ENCODE measurements at regions not wholly inside any gene's neighbourhood (a gene's known extent, or its start where the extent isn't known, plus 50 kb on each side); places are given as distances from the start of the nearest gene placed in this dataset.

DNA sequence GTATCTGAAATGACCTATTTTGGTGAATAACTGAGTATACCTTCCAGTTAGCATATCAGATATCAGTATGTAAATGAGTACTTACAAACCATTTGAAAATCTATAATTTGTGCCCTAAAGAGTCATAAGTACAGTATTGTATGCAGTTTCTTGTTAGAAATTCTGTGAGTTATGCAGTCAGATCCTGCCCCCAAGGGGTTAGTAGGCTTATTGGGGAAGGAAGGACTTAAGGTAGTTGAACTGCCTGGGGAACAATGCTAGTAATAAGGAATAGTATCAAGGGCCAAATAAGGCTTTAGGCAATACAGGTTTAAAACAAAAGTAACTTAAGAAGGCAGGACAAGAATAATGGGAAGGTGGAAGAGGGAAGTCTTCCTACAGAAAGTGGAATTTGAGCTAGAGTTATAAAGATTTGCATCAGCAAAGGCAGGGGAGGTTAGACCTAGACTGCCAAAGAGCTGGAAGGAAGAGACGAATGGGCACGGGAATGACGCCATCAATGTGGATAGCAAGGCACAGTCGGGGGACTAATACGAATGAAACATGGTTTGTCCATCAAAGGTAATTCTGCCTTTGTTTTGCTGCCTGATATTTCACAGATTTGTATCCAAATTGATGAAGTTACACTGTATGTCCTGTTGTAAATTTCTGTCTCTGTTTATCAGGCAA is 182.9 kb upstream of the DPYD start:
- no peak for FAIRE-seq

DNA sequence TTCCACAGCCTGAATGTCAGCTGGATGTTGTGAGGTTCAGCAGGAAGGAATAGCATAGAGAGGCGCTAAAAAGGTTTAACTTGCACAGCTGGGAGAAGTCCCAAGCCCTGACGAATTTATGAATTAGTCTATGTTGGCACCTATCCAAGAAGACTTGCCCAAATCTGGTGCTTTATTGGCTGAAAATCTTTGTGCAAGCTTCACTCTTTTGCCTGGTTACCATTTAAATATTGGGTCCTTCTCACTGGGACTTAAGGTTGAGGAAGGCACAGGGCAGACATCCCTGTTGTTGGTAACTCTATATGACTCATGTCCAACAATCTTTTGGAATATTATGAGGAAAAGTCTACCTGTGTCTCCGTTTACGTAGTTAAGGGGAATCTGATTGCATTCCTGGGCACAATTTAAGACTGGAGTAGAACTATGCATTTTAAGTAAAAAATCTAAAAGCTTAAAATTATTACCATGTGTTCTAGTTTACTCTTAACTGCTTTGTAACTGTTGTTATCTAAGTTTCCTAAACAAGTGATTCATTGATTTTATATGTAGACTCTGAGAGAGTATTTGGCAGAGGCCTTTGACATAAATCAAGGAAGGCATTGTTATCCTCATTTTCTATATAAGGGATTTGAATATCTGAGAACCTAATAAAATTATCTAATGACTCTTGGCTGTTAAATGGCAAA is 181.7 kb upstream of the DPYD start:
- FAIRE-seq = no peak

DNA sequence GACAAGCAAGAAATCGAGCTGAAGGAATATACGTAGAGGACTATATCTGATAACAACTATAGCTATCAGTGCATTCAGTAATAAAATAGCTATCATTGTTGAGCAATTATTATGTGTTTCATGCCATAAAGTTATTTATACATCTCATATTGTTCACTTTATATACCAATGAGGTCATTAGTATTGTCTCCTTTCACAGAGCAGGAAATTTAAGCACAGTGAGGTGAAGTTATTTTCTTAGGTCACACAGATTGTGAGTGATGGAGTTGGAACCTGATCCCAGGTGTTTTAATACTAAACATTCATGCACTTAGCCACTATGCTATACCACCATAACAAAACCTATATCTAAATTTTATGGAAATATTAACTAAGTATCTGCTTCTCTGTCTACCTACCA is 180.5 kb upstream of the DPYD start:
- FAIRE-seq = no peak

DNA sequence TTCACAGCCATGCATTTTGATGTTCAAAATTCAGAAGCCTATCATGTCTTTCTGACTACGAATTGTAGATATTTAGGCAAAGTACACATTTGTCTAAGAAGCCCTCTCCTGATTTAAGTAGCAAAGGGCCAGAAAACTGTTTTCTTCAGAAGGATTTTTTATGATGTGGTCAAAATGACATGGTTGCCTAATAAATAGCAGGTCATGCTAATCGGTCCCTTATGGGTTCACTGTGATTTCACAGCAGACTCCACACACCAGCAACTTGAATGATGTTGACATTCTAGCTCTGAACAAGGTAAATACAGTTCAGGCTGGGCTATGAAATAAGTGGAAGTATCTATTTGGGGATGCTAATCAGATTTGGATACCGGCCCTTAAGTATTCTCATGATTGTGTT is 178.7 kb upstream of the DPYD start:
- no peak for FAIRE-seq

DNA sequence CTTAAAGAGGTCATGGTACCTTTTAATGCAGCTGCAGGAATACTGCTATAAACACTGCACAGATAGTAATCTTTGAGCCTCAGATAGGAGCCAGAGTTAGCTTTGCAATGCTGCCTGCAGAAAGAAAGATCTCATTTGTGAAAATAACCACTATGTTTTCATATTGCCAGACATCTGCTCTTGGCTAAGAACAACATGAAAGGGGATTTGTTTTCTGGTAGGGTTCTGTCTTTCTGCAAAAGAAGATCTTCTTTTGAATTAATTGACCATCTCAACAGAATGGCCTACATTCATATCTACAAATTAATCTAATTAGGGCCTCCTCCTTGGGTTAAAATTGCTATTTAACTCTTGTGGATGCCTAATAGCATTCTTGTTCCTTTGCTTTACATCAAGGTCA is 177.6 kb upstream of the DPYD start:
- no peak for FAIRE-seq

DNA sequence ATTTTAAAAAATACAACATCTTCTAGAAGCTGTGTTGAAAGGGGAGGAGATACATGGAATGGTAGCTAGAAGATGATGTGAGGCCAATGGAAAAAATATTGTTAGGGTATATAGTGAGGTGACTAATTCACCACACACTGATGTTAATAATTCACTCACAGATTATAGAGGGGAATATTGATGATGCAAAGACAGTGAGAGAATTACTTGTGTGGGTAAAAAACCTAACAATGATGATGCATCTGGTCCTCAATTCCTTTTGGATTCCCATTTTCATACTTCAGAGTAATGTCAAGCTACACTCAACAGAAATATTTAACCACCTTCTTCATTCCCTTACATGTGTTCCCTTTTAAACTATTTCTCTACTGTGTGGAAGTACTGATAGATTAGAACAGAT is 169.5 kb upstream of the DPYD start:
- no peak for FAIRE-seq

DNA sequence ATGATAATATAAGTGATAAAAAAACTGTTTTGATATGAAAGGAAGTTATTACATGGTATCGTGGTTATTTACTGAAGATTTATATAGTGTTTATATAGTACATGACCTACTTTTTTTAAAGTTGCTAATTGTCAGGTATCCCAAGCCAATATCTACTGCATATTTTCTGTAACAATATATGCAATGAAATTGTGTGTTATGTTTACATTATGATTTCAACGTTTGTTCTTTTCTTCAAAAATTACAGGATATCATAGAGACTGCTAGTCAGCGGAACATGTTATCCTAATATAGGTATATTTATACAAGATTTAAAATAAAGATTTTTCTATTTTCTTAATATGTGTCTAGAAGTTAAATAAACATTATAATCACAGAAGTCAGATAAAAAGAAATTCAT is 167.5 kb upstream of the DPYD start:
- FAIRE-seq = no peak

DNA sequence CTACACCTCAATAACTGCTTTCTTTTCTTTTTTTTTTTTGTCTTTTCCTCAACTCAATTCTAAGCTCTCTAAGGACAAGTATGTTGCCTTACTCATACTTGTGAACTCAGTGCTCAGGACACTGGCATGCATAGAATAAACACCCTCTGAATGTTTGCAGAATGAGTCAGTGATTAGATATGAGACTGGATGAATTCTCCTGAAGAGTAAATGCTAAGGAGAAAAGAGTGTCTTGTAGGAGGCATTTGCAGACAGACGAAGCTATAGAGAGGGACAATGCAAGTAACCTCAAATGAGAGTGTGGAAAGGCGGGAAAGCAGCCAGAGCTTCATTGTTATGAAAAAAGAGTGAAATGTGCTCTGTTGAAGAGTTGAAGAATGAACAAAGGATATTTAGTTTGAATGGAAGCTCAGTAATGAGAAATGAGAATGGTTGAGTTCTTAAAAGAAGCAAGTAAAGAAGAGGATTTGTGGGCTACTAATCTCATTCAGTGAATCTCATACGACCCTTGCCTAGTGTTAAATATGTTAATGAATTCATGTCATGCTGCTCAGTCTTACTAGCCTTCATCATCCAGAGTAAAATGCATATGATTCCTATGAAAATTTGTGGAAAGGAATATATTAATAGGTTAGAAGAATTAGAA is 166.1 kb upstream of the DPYD start:
- no peak for FAIRE-seq

DNA sequence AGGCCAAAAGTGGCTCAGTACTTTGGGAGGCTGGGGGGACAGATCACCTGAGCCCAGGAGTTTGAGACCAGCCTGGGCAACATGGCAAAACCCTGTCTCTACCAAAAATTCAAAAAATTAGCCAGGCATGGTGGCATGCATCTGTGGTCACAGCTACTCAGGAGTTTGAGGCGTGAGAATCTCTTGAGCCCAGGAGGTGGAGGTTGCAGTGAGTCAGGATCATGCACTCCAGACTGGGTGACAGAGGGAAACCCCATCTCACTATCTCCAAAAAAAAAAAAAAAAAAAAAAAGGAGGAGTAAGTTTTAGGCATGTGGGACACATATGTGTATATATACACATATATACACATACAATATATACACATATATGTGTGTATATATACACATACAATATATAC is 165.3 kb upstream of the DPYD start:
- FAIRE-seq = no peak

DNA sequence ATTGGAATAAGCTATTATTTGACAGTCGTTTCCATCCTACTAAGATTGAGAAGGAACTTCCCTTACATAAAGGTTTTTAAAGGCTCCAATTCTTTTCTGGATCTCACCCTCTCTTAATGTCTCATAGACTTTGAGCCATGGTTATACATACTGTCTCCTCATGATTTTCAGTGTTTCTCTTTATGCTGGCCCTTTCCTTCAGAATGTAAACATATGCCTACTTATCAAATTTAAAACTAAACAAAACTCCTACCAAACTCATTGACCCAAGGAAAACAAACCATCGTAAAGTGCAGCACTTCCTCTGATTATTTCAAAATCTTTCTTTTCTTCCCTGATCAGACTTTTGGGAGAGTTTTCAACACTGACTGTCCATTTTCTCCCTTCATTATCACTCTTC is 163.4 kb upstream of the DPYD start:
- no peak for FAIRE-seq

DNA sequence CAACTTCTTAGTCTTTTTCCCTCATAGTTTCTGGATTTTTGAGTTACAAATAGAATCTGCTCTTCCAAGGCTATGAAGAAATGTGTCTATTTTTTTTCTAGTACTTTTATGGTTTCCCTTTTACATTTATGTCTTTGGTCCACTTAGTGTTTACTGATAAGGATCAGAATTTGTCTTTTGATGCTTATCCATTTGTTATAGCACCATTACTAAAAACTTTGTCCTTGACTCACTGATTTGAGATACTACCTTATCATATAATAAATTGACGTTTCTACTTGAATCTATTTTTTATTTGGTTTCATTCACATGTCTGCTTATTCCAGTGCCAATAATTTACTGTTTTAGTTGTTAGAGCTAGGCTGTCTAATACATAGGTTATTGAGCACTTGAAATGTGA is 161.1 kb upstream of the DPYD start:
- no peak for FAIRE-seq

DNA sequence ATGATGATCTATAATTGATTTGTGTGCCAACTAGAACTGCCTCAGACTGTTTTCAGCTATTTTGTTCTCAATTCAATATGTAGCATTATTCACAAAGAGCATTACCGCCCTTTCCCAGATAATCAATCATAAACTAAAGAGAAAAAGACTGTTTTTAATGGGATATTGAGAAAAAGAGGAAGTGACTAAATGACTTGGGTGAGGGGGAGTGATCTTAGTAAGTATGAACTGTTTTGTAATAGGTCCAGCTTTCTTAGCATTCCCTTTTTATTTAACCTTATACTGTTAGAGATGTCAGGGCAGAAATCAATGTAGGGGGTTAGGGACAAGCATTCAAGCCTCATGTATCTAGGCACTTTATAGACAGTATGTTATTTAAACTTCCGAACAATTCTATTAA is 157.8 kb upstream of the DPYD start:
- FAIRE-seq = no peak

DNA sequence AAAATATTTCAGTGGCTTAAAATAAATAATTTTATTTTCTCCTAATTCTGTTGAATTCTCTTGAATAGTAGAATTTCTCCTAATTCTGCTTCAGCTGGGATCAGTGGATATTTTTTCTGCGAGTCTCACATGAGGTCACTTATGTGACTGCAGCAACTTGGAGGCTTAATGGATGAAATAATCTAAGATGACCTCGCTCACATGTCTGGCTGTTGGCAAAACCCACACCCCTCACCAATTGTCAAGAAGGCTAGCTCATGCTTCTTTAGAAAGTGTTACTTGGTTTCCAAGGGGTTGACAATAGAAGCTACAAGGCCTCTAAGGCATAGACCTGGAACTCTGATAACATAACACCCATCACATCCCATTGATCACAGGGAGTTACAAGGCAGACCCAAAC is 156.9 kb upstream of the DPYD start:
- FAIRE-seq = no peak

DNA sequence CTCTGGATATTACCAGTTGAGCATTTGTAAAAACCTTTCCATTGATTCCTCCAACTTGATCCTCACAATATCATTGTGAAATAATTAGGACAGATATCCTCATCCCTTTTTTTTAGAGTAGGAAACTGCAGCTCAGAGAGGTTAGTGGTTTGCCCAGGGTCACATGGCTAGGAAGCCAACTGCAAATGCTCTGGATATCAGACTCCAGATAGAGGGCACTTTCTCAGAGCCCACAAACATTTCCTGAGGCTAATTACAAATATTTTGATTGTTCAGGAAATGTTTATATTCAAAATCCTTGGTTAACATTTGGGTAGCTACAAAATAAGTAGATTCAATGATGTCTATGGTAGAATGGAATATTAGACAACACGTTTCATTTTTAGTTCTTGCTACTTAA is 154.8 kb upstream of the DPYD start:
- no peak for FAIRE-seq

DNA sequence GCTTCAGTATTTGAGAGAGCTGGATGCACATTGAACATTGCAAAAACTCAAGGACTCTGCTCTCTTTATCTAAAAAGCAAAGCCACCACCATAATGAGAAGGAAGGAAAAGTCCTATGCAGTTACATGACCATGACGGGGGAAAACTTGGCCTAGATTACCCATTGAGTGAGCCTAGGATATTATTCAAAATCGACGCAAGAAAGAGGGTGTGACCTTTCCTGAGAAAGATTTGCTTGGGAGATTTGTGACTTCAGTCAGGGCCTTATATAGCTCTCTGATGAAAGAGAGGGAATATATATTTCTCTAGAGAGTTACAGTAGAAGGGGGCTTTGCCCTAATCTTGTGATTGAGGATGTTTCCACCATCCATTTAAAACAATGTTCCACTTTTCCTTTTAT is 153.0 kb upstream of the DPYD start:
- no peak for FAIRE-seq

DNA sequence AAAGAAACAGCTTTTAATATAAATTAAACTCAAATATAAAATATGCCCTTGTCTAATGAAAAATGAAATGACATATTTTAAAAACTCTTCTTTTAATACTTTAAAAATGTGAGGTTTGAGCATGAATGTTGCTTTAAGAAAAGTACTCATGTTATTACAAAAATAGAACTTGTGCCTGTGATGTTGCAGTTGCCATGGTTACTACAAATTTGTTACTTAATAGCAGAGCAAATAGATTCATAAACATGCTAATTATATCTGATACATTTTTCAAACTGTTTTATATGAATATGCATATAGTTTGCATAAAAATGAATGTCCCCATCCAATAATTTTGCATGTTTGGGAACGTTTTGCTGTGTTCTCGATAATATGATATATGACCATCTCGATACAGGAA is 152.3 kb upstream of the DPYD start:
- no peak for FAIRE-seq

DNA sequence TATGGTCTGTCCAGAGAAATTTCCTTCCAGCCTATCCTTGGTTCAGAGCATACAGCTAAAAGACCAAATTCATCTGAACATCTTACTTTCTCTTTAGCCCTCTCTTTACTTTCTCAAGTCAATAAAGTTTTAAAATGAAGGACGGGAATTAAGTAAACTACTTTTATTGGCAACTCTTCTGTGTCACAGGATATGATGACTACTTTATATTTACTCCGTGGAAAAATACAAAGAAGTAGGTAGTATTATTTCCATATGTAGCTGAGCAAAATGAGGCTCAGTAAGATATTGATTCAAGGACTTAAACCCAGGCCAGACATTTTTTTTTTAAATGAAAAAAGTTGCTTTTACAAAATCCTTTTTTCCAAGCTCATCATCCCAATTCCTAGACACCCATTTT is 151.2 kb upstream of the DPYD start:
- FAIRE-seq = no peak

DNA sequence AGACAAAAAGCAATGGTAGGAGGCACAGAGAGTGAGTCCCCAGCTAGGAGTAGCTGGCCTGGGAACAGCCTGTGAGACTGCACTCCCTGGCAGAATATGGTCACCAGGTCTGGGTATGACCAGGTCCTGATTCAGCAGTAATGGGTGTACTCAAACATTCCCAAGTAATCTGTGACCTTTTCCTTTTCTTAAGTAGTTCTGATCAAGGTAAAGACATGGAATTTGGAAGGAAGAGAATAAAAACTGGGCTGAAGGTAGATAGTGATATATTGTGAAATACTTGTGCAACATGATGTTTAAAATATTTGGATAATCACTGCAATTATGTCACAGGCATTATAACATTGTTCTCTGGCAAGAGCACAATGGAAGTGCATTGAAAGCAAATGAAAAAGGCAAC is 147.2 kb upstream of the DPYD start:
- FAIRE-seq = no peak

DNA sequence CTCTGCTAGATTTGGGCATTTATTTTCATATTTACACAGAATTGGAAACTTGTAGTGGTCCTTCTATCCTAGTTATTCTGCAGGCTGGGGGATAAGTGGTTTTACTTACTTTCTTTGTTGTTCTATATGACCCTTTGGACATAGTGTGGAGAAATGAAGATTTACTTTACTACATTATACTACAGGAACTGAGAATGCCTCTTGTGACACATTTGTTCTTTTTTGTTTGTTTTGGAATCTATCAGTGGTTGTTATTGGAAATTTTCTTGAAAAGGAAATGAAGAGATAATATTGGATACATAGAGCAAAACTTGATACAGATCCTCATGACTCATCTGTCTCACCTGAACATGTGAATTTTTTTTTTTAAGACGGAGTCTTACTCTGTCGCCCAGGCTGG is 146.1 kb upstream of the DPYD start:
- FAIRE-seq = no peak

DNA sequence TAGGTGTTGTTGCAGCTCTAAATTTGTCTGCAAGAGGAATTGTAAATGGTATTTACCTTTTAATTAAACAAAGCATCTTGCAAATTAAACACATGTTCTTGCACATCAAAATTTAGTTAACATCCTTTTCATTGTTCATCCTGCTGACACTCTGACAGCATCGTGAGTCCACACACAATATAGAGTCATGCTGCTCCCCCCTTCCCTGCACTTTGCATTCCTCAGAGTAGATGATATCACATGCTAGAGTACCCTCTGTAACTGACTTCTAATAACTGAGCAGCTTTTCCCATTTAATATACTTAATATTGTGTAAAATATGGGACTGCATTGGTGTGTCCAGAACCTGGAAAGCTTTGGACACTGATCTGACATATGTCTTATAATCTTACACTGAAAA is 138.8 kb upstream of the DPYD start:
- no peak for FAIRE-seq

DNA sequence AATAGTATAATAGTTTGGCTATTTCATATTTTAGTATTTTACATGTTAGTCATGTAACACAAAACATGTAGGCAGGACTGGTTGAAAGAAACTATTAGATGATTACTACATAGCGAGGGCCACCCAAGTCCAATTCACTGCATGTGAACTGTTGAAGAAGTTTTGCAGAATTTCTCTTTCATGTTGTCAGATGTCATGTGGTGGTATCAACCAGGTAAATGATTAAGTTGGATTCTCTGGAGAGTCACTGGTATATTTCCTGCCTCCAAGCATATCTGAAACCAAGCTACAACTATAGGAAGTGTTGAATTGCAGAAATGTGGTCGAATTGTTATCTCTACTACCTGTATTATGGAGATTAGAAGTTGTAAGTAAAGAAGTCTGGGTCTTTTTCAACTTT is 137.8 kb upstream of the DPYD start:
- FAIRE-seq = no peak

DNA sequence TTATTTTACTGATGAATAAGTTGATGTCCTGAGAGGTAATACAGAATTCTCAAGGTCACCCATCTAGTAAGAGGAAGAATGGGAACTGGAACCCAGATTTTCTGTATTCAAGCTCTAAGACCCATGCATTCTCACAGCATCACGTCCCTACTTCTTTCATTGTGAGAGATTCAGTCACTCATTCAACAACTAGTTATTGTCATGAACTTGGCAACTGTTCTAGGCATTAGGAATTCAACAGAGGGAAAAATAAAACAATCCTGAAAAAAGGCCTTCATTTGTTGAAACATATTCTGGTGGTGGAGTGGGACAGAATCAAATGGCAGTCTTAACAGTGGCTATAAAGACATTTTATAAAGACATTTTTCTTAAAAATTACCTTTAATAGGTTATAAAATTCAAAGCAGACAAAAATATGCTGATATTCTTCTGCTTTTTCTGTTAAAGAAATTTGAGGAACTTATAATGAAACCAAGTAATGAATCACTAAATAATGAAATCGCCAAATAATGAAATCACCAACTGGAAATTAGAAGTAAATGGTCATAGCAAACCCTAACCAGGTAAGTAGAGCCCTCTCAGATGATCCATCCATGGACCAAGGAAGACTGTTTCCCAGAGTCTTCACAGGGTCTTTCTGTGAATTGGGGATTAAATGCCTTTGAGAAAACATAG is 136.5 kb upstream of the DPYD start:
- FAIRE-seq = no peak

DNA sequence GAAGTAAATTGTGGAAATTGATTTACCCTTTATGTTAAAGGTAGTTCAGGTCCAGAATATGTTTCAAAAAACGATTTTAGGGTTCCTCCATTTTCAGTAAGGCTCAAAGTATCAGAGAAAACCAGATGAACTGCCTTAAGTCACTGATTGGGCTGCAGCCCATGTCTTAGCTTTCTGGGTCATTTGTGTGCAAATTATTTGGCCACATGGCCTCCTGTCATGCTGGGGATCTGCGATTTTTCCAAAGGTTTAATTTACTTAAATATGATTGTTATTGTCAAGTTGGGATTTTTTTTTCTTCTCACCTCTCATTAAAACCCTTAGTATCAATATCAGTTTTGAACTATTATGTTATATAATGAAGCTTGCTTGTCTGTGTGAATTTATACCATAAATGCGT is 135.9 kb upstream of the DPYD start:
- no peak for FAIRE-seq

DNA sequence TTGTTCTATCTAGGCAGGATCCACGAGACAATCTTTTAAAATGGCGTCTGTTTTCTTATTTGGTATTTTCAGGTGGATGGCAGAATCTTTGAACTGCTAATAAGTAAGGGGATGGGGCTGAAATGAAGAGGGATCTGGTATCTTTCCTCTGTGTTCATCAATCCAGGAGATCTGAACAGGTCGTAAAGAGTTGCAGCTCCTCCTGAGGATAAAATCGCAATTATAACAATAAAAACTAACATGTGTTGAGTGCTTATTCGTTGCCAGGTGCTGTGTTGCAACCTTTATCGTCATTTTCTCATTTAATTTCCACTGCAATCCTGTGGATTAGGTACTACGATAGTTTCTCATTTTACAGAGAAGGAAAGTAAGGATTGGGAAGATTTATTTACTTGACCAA is 134.6 kb upstream of the DPYD start:
- FAIRE-seq = no peak
